DND-41 (cell line): ENCODE measurements at regions not wholly inside any gene's neighbourhood (a gene's known extent, or its start where the extent isn't known, plus 50 kb on each side); places are given as distances from the start of the nearest gene placed in this dataset.

ENCODE experiments used
- ATAC-seq: fragments of 200-7000 bp; cut with Tn5 transposase; 3 replicates; pipeline ENCODE4 v1.9.1; 2021; ENCODE audit warnings: low read depth; ENCODE audit not compliant: insufficient read depth
- DNase-seq: peaks from one replicate; pipeline ENCODE4 v3.0.0-alpha.2; 2020
- H2AFZ ChIP-seq: 2 replicates; pipeline ENCODE4 v1.6.0; 2012; ENCODE audit warnings: low read depth, low read length
- H3K27ac ChIP-seq: 2 replicates; pipeline ENCODE4 v1.5.1; 2012; ENCODE audit warnings: low read length, inconsistent platforms
- H3K27me3 ChIP-seq: fragments of 200-600 bp; sonication (generic); 2 replicates; pipeline ENCODE4 v1.6.0; 2012; ENCODE audit warnings: low read length, mild to moderate bottlenecking, inconsistent platforms; ENCODE audit not compliant: insufficient read depth, poor library complexity
- H3K36me3 ChIP-seq: 2 replicates; pipeline ENCODE4 v1.5.1; 2012; ENCODE audit warnings: low read length, inconsistent platforms; ENCODE audit not compliant: insufficient read depth
- H3K4me1 ChIP-seq: 2 replicates; pipeline ENCODE4 v1.5.1; 2012; ENCODE audit warnings: mild to moderate bottlenecking, low read length; ENCODE audit not compliant: insufficient read depth
- H3K4me2 ChIP-seq: 2 replicates; pipeline ENCODE4 v1.6.0; 2012; ENCODE audit warnings: mild to moderate bottlenecking, moderate library complexity, low read length, inconsistent platforms; ENCODE audit not compliant: insufficient read depth
- H3K4me3 ChIP-seq, 2 experiments: fragments of 200-600 bp in 1 of 2; shearing (Covaris generic) in 1 of 2; 2 replicates each; pipeline ENCODE4 v1.5.1; 2012 to 2016; ENCODE audit warnings: inconsistent platforms in 2 of 2, low read length in 2 of 2, mild to moderate bottlenecking in 2 of 2, low read depth in 1 of 2, moderate library complexity in 1 of 2
- H3K79me2 ChIP-seq: 2 replicates; pipeline ENCODE4 v1.6.0; 2012; ENCODE audit warnings: low read length, inconsistent platforms; ENCODE audit not compliant: insufficient read depth
- H3K9ac ChIP-seq: 2 replicates; pipeline ENCODE4 v1.6.0; 2012; ENCODE audit warnings: low read depth, mild to moderate bottlenecking, inconsistent platforms, low read length, moderate library complexity
- H3K9me3 ChIP-seq: 2 replicates; pipeline ENCODE4 v1.5.1; 2012; ENCODE audit warnings: low read length, moderate library complexity, mild to moderate bottlenecking, inconsistent platforms; ENCODE audit not compliant: insufficient read depth, severe bottlenecking
- H4K20me1 ChIP-seq: 2 replicates; pipeline ENCODE4 v1.6.0; 2012; ENCODE audit warnings: low read length; ENCODE audit not compliant: insufficient read depth
- CTCF ChIP-seq: IDR thresholded peaks from 2 replicates; pipeline ENCODE4 v1.5.1; 2012; ENCODE audit warnings: borderline replicate concordance, low read length, moderate library complexity, mild to moderate bottlenecking; ENCODE audit not compliant: poor library complexity, severe bottlenecking; ENCODE audit errors: extremely low read depth
- EZH2 ChIP-seq: IDR thresholded peaks from 3 replicates; pipeline ENCODE4 v1.6.1; 2012; ENCODE audit warnings: borderline replicate concordance, low read depth, mild to moderate bottlenecking, moderate library complexity, low read length, inconsistent platforms; ENCODE audit not compliant: severe bottlenecking

GRCh38 chr12:108440736-108441135 is 74.3 kb upstream of the FICD start:
- Histone ChIP-seq H4K20me1 (no peaks in the 10 kb centered on the region), H3K4me2 (no peak overlapping the region), H3K9me3 (no peaks in the 10 kb centered on the region), H3K27me3 (no peaks in the 10 kb centered on the region), H3K9ac (no peak overlapping the region), H3K27ac (no peak overlapping the region), H3K4me1 (no peaks in the 10 kb centered on the region), H2AFZ (no peak overlapping the region), H3K79me2 (no peaks in the 10 kb centered on the region), H3K4me3 (no peak overlapping the region), H3K36me3 (no peaks in the 10 kb centered on the region)
- ATAC-seq (no peak), DNase-seq (no peak)
- no peak for TF ChIP-seq EZH2
- no peak for TF ChIP-seq CTCF

- Histone ChIP-seq H3K4me2 (no peak overlapping the region), H4K20me1 (no peaks in the 10 kb centered on the region), H3K4me1 (no peaks in the 10 kb centered on the region), H3K27me3 (no peaks in the 10 kb centered on the region), H3K27ac (no peak overlapping the region), H3K9ac (no peak overlapping the region), H3K36me3 (no peaks in the 10 kb centered on the region), H3K79me2 (no peaks in the 10 kb centered on the region), H2AFZ (no peak overlapping the region), H3K9me3 (no peaks in the 10 kb centered on the region), H3K4me3 (no peak overlapping the region)
- ATAC-seq, result no peak
- TF ChIP-seq EZH2 (no peak), CTCF (no peak)
- no peak for DNase-seq
Measured at GRCh38 chr12:108438667-108439066, 76.4 kb upstream of the FICD start.

- no peaks in the 10 kb centered on the region for H3K27me3 ChIP-seq
- H4K20me1 ChIP-seq, result no peaks in the 10 kb centered on the region
- no peaks in the 10 kb centered on the region for H3K79me2 ChIP-seq
- DNase-seq (no peak), ATAC-seq (no peak)
- H3K9me3 ChIP-seq, result no peaks in the 10 kb centered on the region
- no peak overlapping the region for H2AFZ ChIP-seq
- H3K9ac ChIP-seq, result no peak overlapping the region
- H3K4me2 ChIP-seq, result no peak overlapping the region
- H3K36me3 ChIP-seq, result no peaks in the 10 kb centered on the region
- TF ChIP-seq CTCF, result no peak
- TF ChIP-seq EZH2, result no peak
- H3K27ac ChIP-seq, result no peak overlapping the region
- H3K4me1 ChIP-seq, result no peaks in the 10 kb centered on the region
- H3K4me3 ChIP-seq, result no peak overlapping the region
Measured at GRCh38 chr12:108432423-108433121, 82.5 kb upstream of the FICD start.

- Histone ChIP-seq H3K9me3 (no peaks in the 10 kb centered on the region), H3K36me3 (no peaks in the 10 kb centered on the region), H3K27ac (no peak overlapping the region), H3K9ac (no peak overlapping the region), H3K4me2 (no peak overlapping the region), H3K79me2 (no peaks in the 10 kb centered on the region), H3K4me1 (no peaks in the 10 kb centered on the region), H3K27me3 (peaks cover 3% of the 10 kb centered on the region), H3K4me3 (no peak overlapping the region), H2AFZ (no peak overlapping the region), H4K20me1 (no peaks in the 10 kb centered on the region)
- no peak for DNase-seq
- no peak for ATAC-seq
- TF ChIP-seq EZH2 (no peak), CTCF (no peak)
Measured at GRCh38 chr12:108430926-108431325, 84.2 kb upstream of the FICD start.
